ENCODE measurements at regions not wholly inside any gene's neighbourhood (a gene's known extent, or its start where the extent isn't known, plus 50 kb on each side); places are given as distances from the start of the nearest gene placed in this dataset.

GRCh38 chr9:28671000-28671399, 1097.7 kb upstream of the C9orf72 start:
- H3K9me3 Mint-ChIP-seq = peaks cover 3% of the 10 kb centered on the region
- H3K4me3 Mint-ChIP-seq = no peak overlapping the region
- intact Hi-C loops (cut with micrococcal nuclease) = no loop called here
- H3K4me1 Mint-ChIP-seq (ENCODE audit: low read depth) = no peaks in the 10 kb centered on the region
- no peak overlapping the region for H3K27ac Mint-ChIP-seq
- H3K36me3 Mint-ChIP-seq (ENCODE audit: low read depth) = no peaks in the 10 kb centered on the region
- no peaks in the 10 kb centered on the region for H3K27me3 Mint-ChIP-seq (ENCODE audit: insufficient read depth)
- DNase-seq (ENCODE audit: low spot score) = no peak

- Mint-ChIP-seq H3K9me3 (no peaks in the 10 kb centered on the region), H3K27me3 (ENCODE audit: insufficient read depth) (no peaks in the 10 kb centered on the region), H3K27ac (no peak overlapping the region), H3K4me1 (ENCODE audit: low read depth) (no peaks in the 10 kb centered on the region), H3K4me3 (no peak overlapping the region), H3K36me3 (ENCODE audit: low read depth) (no peaks in the 10 kb centered on the region)
- no peak for DNase-seq (ENCODE audit: low spot score)
- intact Hi-C loops (cut with micrococcal nuclease) = no loop called here
Measured at GRCh38 chr9:28678097-28678496, 1104.8 kb upstream of the C9orf72 start.

- Mint-ChIP-seq H3K4me3 (no peak overlapping the region), H3K36me3 (ENCODE audit: low read depth) (no peaks in the 10 kb centered on the region), H3K9me3 (peaks cover 16% of the 10 kb centered on the region), H3K4me1 (ENCODE audit: low read depth) (no peaks in the 10 kb centered on the region), H3K27me3 (ENCODE audit: insufficient read depth) (no peaks in the 10 kb centered on the region), H3K27ac (no peak overlapping the region)
- intact Hi-C loops (cut with micrococcal nuclease) = no loop called here
- DNase-seq (ENCODE audit: low spot score) = no peak
Measured at GRCh38 chr9:28688172-28688571, 1114.9 kb upstream of the C9orf72 start.

GRCh38 chr9:28692012-28692411, 1118.7 kb upstream of the C9orf72 start:
- Mint-ChIP-seq H3K27me3 (ENCODE audit: insufficient read depth) (no peaks in the 10 kb centered on the region), H3K4me1 (ENCODE audit: low read depth) (no peaks in the 10 kb centered on the region), H3K9me3 (peaks cover 10% of the 10 kb centered on the region), H3K4me3 (no peak overlapping the region), H3K36me3 (ENCODE audit: low read depth) (no peaks in the 10 kb centered on the region), H3K27ac (no peak overlapping the region)
- DNase-seq (ENCODE audit: low spot score) = no peak
- intact Hi-C loops (cut with micrococcal nuclease) = no loop called here

- no peak overlapping the region for H3K4me3 Mint-ChIP-seq
- H3K27ac Mint-ChIP-seq = no peak overlapping the region
- no peaks in the 10 kb centered on the region for H3K4me1 Mint-ChIP-seq (ENCODE audit: low read depth)
- H3K9me3 Mint-ChIP-seq = peaks cover 10% of the 10 kb centered on the region
- no peaks in the 10 kb centered on the region for H3K27me3 Mint-ChIP-seq (ENCODE audit: insufficient read depth)
- DNase-seq (ENCODE audit: low spot score) = no peak
- H3K36me3 Mint-ChIP-seq (ENCODE audit: low read depth) = no peaks in the 10 kb centered on the region
- intact Hi-C loops (cut with micrococcal nuclease) = no loop called here
Measured at GRCh38 chr9:28696960-28697359, 1123.7 kb upstream of the C9orf72 start.

GRCh38 chr9:28699632-28700031, 1126.4 kb upstream of the C9orf72 start:
- Mint-ChIP-seq H3K27ac (no peak overlapping the region), H3K4me1 (ENCODE audit: low read depth) (no peaks in the 10 kb centered on the region), H3K4me3 (no peak overlapping the region), H3K36me3 (ENCODE audit: low read depth) (no peaks in the 10 kb centered on the region), H3K27me3 (ENCODE audit: insufficient read depth) (no peaks in the 10 kb centered on the region), H3K9me3 (peaks cover 4% of the 10 kb centered on the region)
- intact Hi-C loops (cut with micrococcal nuclease) = no loop called here
- DNase-seq (ENCODE audit: low spot score) = no peak

GRCh38 chr9:28707616-28708015, 1134.3 kb upstream of the C9orf72 start:
- Mint-ChIP-seq H3K27ac (no peak overlapping the region), H3K4me1 (ENCODE audit: low read depth) (no peaks in the 10 kb centered on the region), H3K4me3 (no peak overlapping the region), H3K36me3 (ENCODE audit: low read depth) (no peaks in the 10 kb centered on the region), H3K27me3 (ENCODE audit: insufficient read depth) (no peaks in the 10 kb centered on the region), H3K9me3 (peaks cover 2% of the 10 kb centered on the region)
- intact Hi-C loops (cut with micrococcal nuclease) = no loop called here
- no peak for DNase-seq (ENCODE audit: low spot score)

- Mint-ChIP-seq H3K36me3 (ENCODE audit: low read depth) (no peaks in the 10 kb centered on the region), H3K27ac (no peak overlapping the region), H3K27me3 (ENCODE audit: insufficient read depth) (no peaks in the 10 kb centered on the region), H3K9me3 (no peaks in the 10 kb centered on the region), H3K4me3 (no peak overlapping the region), H3K4me1 (ENCODE audit: low read depth) (no peaks in the 10 kb centered on the region)
- DNase-seq (ENCODE audit: low spot score) = no peak
- intact Hi-C loops (cut with micrococcal nuclease) = no loop called here
Measured at GRCh38 chr9:28714188-28714587, 1140.9 kb upstream of the C9orf72 start.

GRCh38 chr9:28718226-28718625, 1144.9 kb upstream of the C9orf72 start:
- intact Hi-C loops (cut with micrococcal nuclease) = no loop called here
- Mint-ChIP-seq H3K4me3 (no peak overlapping the region), H3K9me3 (no peaks in the 10 kb centered on the region), H3K27ac (no peak overlapping the region), H3K36me3 (ENCODE audit: low read depth) (no peaks in the 10 kb centered on the region), H3K4me1 (ENCODE audit: low read depth) (no peaks in the 10 kb centered on the region), H3K27me3 (ENCODE audit: insufficient read depth) (no peaks in the 10 kb centered on the region)
- DNase-seq (ENCODE audit: low spot score) = no peak

- DNase-seq (ENCODE audit: low spot score) = no peak
- Mint-ChIP-seq H3K4me3 (no peak overlapping the region), H3K36me3 (ENCODE audit: low read depth) (no peaks in the 10 kb centered on the region), H3K9me3 (no peaks in the 10 kb centered on the region), H3K27me3 (ENCODE audit: insufficient read depth) (no peaks in the 10 kb centered on the region), H3K4me1 (ENCODE audit: low read depth) (no peaks in the 10 kb centered on the region), H3K27ac (no peak overlapping the region)
- intact Hi-C loops (cut with micrococcal nuclease) = no loop called here
Measured at GRCh38 chr9:28720746-28721145, 1147.5 kb upstream of the C9orf72 start.

- Mint-ChIP-seq H3K27ac (no peak overlapping the region), H3K36me3 (ENCODE audit: low read depth) (no peaks in the 10 kb centered on the region), H3K9me3 (no peaks in the 10 kb centered on the region), H3K4me1 (ENCODE audit: low read depth) (no peaks in the 10 kb centered on the region), H3K4me3 (no peak overlapping the region), H3K27me3 (ENCODE audit: insufficient read depth) (no peaks in the 10 kb centered on the region)
- intact Hi-C loops (cut with micrococcal nuclease) = no loop called here
- DNase-seq (ENCODE audit: low spot score) = no peak
Measured at GRCh38 chr9:28730111-28730510, 1156.8 kb upstream of the C9orf72 start.

GRCh38 chr9:28735738-28736342, 1162.6 kb upstream of the C9orf72 start:
- intact Hi-C loops (cut with micrococcal nuclease) = no loop called here
- H3K36me3 Mint-ChIP-seq (ENCODE audit: low read depth) = no peaks in the 10 kb centered on the region
- H3K27ac Mint-ChIP-seq = no peak overlapping the region
- H3K4me1 Mint-ChIP-seq (ENCODE audit: low read depth) = no peaks in the 10 kb centered on the region
- H3K27me3 Mint-ChIP-seq (ENCODE audit: insufficient read depth) = no peaks in the 10 kb centered on the region
- no peaks in the 10 kb centered on the region for H3K9me3 Mint-ChIP-seq
- DNase-seq (ENCODE audit: low spot score) = no peak
- no peak overlapping the region for H3K4me3 Mint-ChIP-seq

GRCh38 chr9:28741459-28741858, 1168.2 kb upstream of the C9orf72 start:
- no peaks in the 10 kb centered on the region for H3K36me3 Mint-ChIP-seq (ENCODE audit: low read depth)
- no peak overlapping the region for H3K4me3 Mint-ChIP-seq
- H3K27me3 Mint-ChIP-seq (ENCODE audit: insufficient read depth) = no peaks in the 10 kb centered on the region
- intact Hi-C loops (cut with micrococcal nuclease) = no loop called here
- H3K27ac Mint-ChIP-seq = no peak overlapping the region
- peaks cover 14% of the 10 kb centered on the region for H3K9me3 Mint-ChIP-seq
- H3K4me1 Mint-ChIP-seq (ENCODE audit: low read depth) = no peaks in the 10 kb centered on the region
- no peak for DNase-seq (ENCODE audit: low spot score)

GRCh38 chr9:28747351-28747985, 1174.2 kb upstream of the C9orf72 start:
- H3K4me1 Mint-ChIP-seq (ENCODE audit: low read depth) = no peaks in the 10 kb centered on the region
- H3K36me3 Mint-ChIP-seq (ENCODE audit: low read depth) = no peaks in the 10 kb centered on the region
- intact Hi-C loops (cut with micrococcal nuclease) = no loop called here
- no peaks in the 10 kb centered on the region for H3K27me3 Mint-ChIP-seq (ENCODE audit: insufficient read depth)
- no peak overlapping the region for H3K27ac Mint-ChIP-seq
- no peak for DNase-seq (ENCODE audit: low spot score)
- no peak overlapping the region for H3K4me3 Mint-ChIP-seq
- peaks cover 14% of the 10 kb centered on the region for H3K9me3 Mint-ChIP-seq
